GM23338 (cell line): ENCODE measurements at regions not wholly inside any gene's neighbourhood (a gene's known extent, or its start where the extent isn't known, plus 50 kb on each side); places are given as distances from the start of the nearest gene placed in this dataset.

Experiments used
- CTCF ChIP-seq, 2 experiments: fragments of 200-600 bp in 1 of 2; sonication (generic) in 1 of 2; conservative IDR thresholded peaks; 2 replicates each; pipeline versions ENCODE4 v1.5.1 to v1.6.1; 2016 to 2017; ENCODE audit warnings: antibody characterized with exemption in 2 of 2, low read depth in 2 of 2, mild to moderate bottlenecking in 2 of 2, moderate library complexity in 1 of 2
- POLR2AphosphoS5 ChIP-seq: IDR thresholded peaks from 2 replicates; pipeline ENCODE4 v1.6.1; 2016; ENCODE audit warnings: antibody characterized with exemption, low read depth

- no peak for TF ChIP-seq CTCF (conservative IDR thresholded peaks at IDR 0.05; ENCODE audit: low read depth in 2 of 2)
- TF ChIP-seq POLR2AphosphoS5: no peak
Observed at GRCh38 chr6:82584194-82584695, 220.6 kb downstream of the TPBG start.
